GM13977 (cell line): ENCODE measurements at regions not wholly inside any gene's neighbourhood (a gene's known extent, or its start where the extent isn't known, plus 50 kb on each side); places are given as distances from the start of the nearest gene placed in this dataset.

Experiments used
- DNase-seq: peaks from one replicate; pipeline ENCODE4 v3.0.0; 2012; ENCODE audit warnings: low spot score
- CTCF ChIP-seq: IDR thresholded peaks from 2 replicates; pipeline ENCODE4 v1.5.1; 2012; ENCODE audit warnings: mild to moderate bottlenecking, control low read depth; ENCODE audit not compliant: insufficient read depth; ENCODE audit errors: extremely low read depth, missing control alignments
- in situ Hi-C: fragments of 300-500 bp; cut with MboI; formaldehyde crosslinking; loops from one replicate; pipeline ENCODE4 v1.12.0; 2022; ENCODE audit warnings: low sequenced_read_pairs, low pct_unique_long_range_greater_than_20kb, mixed read lengths, inconsistent platforms; ENCODE audit not compliant: unreplicated experiment

DNA sequence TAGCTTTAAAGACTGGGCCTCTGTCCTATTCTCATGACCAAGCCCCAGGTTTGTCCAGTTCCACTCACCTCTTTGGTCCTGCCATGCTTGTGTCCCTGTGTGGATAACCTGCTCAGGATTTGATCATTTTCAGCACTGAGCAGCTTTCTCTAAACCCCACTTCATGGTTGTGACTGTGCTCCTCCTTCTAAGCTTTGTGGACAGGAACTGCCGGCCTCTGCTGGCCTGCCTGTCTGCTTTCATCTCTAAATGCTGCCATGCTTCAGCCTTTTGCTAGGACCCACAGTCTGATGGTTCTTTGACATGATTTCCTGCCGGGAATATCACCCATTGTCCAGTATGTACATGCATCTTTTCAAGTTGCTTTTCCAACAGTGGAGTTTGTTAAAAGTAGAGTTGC is 53.9 kb upstream of the STXBP6 start:
- TF ChIP-seq CTCF: no peak
- in situ Hi-C loops: no loop called here
- DNase-seq: no peak

- DNase-seq: no peak
- TF ChIP-seq CTCF: no peak
- in situ Hi-C loops: no loop called here
These were observed 53.3 kb upstream of the STXBP6 start for GRCh38 chr14:25103271-25103670.

- no peak for TF ChIP-seq CTCF
- DNase-seq: no peak
- in situ Hi-C loops: no loop called here
These were observed 52.8 kb upstream of the STXBP6 start for GRCh38 chr14:25102788-25103187.

DNA sequence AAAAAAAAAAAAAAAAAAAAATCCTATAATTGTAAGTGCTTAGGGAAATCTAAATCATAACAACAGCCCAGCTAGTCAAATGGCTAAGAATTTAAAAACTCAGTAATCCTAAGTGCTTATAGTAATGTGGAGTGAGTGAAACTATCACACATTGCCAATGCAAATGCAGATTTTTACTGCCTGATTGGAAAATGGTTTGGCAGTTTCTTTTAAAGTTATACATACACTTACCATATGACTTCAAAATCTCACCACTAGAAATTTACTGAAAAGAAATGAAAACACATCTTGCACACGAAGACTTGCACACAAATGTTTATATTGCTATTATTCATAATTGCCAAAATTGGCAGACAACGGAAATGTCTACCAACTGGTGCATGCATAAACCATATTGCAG is 51.3 kb upstream of the STXBP6 start:
- TF ChIP-seq CTCF: no peak
- no peak for DNase-seq
- in situ Hi-C loops: no loop called here
